ENCODE measurements at regions not wholly inside any gene's neighbourhood (a gene's known extent, or its start where the extent isn't known, plus 50 kb on each side); places are given as distances from the start of the nearest gene placed in this dataset.

DNA sequence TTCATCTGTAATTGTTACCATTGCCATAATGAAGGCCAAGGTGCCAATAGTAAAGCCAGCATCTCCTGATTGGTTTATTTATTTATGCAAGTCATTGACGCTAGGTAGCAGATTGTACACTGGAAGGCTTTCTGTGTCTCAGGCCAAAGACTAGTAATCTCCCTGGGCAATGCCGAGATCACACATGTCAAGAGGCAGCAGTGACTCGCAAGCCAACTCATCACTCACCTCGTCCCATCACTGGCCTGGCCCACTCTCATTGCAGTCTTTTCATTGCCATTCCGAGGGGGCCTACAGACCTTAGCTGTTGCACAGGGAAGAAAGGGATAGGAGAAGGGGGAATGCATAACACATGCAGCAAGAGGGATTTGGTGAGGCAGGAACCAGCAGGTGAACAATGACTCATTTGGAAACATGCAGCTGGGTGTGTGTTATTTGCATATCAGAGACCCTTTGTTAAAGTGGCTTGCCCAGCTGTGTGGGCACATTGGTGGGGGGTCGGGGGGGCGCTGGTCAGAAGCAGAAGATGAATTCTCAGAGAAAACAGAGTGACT, 448.7 kb upstream of the HNRNPA3 start (continued):
- TF ChIP-seq, protein P1, sequence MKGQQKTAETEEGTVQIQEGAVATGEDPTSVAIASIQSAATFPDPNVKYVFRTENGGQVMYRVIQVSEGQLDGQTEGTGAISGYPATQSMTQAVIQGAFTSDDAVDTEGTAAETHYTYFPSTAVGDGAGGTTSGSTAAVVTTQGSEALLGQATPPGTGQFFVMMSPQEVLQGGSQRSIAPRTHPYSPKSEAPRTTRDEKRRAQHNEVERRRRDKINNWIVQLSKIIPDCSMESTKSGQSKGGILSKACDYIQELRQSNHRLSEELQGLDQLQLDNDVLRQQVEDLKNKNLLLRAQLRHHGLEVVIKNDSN (CRISPR knock-in tag; IDR thresholded peaks at IDR 0.05), result no peak
- TF ChIP-seq ZNF138 (CRISPR knock-in tag; conservative IDR thresholded peaks at IDR 0.05), result peak; percentile 75; the same call in 1 of the 2 replicates

DNA sequence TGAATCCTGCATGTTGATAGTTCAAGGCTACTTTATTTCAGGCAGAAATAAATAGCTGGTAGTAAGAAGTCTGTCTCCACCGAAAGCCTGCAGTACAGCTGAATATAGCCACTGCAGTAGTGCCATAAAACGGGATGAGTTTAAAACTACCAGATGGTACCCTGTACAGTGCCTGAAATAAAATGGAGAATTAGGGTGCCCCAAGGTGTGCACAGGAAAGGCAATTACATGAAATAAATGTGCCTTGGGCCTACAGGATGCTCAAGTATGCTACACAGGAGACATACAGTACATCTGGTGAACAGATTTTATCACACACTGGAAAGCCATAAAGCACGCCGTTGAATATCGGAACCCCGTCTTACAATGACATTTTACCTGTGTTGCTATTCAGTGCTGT, 447.7 kb upstream of the HNRNPA3 start:
- ATAC-seq (no peak), DNase-seq (ENCODE audit: low spot score) (no peak)
- POLR2A ChIA-PET, result no interaction called here
- peaks cover 60% of the 10 kb centered on the region for H3K4me1 Mint-ChIP-seq
- peak overlapping the region; percentile 95 for H3K27ac Mint-ChIP-seq
- H3K9me3 Mint-ChIP-seq, result peaks cover 8% of the 10 kb centered on the region; the same call in 1 of the 2 replicates
- H3K4me3 Mint-ChIP-seq, result no peak overlapping the region
- TF ChIP-seq, protein P2, sequence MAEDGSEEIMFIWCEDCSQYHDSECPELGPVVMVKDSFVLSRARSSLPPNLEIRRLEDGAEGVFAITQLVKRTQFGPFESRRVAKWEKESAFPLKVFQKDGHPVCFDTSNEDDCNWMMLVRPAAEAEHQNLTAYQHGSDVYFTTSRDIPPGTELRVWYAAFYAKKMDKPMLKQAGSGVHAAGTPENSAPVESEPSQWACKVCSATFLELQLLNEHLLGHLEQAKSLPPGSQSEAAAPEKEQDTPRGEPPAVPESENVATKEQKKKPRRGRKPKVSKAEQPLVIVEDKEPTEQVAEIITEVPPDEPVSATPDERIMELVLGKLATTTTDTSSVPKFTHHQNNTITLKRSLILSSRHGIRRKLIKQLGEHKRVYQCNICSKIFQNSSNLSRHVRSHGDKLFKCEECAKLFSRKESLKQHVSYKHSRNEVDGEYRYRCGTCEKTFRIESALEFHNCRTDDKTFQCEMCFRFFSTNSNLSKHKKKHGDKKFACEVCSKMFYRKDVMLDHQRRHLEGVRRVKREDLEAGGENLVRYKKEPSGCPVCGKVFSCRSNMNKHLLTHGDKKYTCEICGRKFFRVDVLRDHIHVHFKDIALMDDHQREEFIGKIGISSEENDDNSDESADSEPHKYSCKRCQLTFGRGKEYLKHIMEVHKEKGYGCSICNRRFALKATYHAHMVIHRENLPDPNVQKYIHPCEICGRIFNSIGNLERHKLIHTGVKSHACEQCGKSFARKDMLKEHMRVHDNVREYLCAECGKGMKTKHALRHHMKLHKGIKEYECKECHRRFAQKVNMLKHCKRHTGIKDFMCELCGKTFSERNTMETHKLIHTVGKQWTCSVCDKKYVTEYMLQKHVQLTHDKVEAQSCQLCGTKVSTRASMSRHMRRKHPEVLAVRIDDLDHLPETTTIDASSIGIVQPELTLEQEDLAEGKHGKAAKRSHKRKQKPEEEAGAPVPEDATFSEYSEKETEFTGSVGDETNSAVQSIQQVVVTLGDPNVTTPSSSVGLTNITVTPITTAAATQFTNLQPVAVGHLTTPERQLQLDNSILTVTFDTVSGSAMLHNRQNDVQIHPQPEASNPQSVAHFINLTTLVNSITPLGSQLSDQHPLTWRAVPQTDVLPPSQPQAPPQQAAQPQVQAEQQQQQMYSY (CRISPR knock-in tag; IDR thresholded peaks at IDR 0.05), result no peak
- TF ChIP-seq NFE2L1 (CRISPR knock-in tag; IDR thresholded peaks at IDR 0.05) (no peak), NR2C2 (CRISPR knock-in tag; IDR thresholded peaks at IDR 0.05) (no peak), EMX1 (CRISPR knock-in tag; IDR thresholded peaks at IDR 0.05) (no peak), JAZF1 (CRISPR knock-in tag; IDR thresholded peaks at IDR 0.05) (no peak), NR1H2 (CRISPR knock-in tag; IDR thresholded peaks at IDR 0.05) (no peak), GABPB1 (CRISPR knock-in tag; IDR thresholded peaks at IDR 0.05) (no peak)
- TF ChIP-seq, protein P3, sequence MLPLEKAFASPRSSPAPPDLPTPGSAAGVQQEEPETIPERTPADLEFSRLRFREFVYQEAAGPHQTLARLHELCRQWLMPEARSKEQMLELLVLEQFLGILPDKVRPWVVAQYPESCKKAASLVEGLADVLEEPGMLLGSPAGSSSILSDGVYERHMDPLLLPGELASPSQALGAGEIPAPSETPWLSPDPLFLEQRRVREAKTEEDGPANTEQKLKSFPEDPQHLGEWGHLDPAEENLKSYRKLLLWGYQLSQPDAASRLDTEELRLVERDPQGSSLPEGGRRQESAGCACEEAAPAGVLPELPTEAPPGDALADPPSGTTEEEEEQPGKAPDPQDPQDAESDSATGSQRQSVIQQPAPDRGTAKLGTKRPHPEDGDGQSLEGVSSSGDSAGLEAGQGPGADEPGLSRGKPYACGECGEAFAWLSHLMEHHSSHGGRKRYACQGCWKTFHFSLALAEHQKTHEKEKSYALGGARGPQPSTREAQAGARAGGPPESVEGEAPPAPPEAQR (CRISPR knock-in tag; IDR thresholded peaks at IDR 0.05), result no peak
- TF ChIP-seq, protein P4, sequence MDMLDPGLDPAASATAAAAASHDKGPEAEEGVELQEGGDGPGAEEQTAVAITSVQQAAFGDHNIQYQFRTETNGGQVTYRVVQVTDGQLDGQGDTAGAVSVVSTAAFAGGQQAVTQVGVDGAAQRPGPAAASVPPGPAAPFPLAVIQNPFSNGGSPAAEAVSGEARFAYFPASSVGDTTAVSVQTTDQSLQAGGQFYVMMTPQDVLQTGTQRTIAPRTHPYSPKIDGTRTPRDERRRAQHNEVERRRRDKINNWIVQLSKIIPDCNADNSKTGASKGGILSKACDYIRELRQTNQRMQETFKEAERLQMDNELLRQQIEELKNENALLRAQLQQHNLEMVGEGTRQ (CRISPR knock-in tag; IDR thresholded peaks at IDR 0.05), result no peak
- TF ChIP-seq, protein P5, sequence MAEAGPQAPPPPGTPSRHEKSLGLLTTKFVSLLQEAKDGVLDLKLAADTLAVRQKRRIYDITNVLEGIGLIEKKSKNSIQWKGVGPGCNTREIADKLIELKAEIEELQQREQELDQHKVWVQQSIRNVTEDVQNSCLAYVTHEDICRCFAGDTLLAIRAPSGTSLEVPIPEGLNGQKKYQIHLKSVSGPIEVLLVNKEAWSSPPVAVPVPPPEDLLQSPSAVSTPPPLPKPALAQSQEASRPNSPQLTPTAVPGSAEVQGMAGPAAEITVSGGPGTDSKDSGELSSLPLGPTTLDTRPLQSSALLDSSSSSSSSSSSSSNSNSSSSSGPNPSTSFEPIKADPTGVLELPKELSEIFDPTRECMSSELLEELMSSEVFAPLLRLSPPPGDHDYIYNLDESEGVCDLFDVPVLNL (CRISPR knock-in tag; IDR thresholded peaks at IDR 0.05; ENCODE audit: borderline replicate concordance, low read depth), result no peak
- TF ChIP-seq, protein P6, sequence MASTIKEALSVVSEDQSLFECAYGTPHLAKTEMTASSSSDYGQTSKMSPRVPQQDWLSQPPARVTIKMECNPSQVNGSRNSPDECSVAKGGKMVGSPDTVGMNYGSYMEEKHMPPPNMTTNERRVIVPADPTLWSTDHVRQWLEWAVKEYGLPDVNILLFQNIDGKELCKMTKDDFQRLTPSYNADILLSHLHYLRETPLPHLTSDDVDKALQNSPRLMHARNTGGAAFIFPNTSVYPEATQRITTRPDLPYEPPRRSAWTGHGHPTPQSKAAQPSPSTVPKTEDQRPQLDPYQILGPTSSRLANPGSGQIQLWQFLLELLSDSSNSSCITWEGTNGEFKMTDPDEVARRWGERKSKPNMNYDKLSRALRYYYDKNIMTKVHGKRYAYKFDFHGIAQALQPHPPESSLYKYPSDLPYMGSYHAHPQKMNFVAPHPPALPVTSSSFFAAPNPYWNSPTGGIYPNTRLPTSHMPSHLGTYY (CRISPR knock-in tag; IDR thresholded peaks at IDR 0.05), result no peak
- TF ChIP-seq, protein P7, sequence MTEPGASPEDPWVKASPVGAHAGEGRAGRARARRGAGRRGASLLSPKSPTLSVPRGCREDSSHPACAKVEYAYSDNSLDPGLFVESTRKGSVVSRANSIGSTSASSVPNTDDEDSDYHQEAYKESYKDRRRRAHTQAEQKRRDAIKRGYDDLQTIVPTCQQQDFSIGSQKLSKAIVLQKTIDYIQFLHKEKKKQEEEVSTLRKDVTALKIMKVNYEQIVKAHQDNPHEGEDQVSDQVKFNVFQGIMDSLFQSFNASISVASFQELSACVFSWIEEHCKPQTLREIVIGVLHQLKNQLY (CRISPR knock-in tag; IDR thresholded peaks at IDR 0.05), result no peak
- TF ChIP-seq, protein P8, sequence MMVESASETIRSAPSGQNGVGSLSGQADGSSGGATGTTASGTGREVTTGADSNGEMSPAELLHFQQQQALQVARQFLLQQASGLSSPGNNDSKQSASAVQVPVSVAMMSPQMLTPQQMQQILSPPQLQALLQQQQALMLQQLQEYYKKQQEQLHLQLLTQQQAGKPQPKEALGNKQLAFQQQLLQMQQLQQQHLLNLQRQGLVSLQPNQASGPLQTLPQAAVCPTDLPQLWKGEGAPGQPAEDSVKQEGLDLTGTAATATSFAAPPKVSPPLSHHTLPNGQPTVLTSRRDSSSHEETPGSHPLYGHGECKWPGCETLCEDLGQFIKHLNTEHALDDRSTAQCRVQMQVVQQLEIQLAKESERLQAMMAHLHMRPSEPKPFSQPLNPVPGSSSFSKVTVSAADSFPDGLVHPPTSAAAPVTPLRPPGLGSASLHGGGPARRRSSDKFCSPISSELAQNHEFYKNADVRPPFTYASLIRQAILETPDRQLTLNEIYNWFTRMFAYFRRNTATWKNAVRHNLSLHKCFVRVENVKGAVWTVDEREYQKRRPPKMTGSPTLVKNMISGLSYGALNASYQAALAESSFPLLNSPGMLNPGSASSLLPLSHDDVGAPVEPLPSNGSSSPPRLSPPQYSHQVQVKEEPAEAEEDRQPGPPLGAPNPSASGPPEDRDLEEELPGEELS (CRISPR knock-in tag; IDR thresholded peaks at IDR 0.05), result no peak
- TF ChIP-seq, protein P9, sequence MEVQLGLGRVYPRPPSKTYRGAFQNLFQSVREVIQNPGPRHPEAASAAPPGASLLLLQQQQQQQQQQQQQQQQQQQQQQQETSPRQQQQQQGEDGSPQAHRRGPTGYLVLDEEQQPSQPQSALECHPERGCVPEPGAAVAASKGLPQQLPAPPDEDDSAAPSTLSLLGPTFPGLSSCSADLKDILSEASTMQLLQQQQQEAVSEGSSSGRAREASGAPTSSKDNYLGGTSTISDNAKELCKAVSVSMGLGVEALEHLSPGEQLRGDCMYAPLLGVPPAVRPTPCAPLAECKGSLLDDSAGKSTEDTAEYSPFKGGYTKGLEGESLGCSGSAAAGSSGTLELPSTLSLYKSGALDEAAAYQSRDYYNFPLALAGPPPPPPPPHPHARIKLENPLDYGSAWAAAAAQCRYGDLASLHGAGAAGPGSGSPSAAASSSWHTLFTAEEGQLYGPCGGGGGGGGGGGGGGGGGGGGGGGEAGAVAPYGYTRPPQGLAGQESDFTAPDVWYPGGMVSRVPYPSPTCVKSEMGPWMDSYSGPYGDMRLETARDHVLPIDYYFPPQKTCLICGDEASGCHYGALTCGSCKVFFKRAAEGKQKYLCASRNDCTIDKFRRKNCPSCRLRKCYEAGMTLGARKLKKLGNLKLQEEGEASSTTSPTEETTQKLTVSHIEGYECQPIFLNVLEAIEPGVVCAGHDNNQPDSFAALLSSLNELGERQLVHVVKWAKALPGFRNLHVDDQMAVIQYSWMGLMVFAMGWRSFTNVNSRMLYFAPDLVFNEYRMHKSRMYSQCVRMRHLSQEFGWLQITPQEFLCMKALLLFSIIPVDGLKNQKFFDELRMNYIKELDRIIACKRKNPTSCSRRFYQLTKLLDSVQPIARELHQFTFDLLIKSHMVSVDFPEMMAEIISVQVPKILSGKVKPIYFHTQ (CRISPR knock-in tag; IDR thresholded peaks at IDR 0.05), result no peak
- CTCF ChIA-PET, result interaction anchor here (1.1 to 1.7 kb wide), 5 partner anchors 11 to 384 kb away, joined by 3 to 8 read pairs (median 4); no protein-coding TSS in a partner anchor
- 0 out of 2 replicates have a peak, but pooled peaks cover 2% of the 10 kb centered on the region for H3K36me3 Mint-ChIP-seq
- H3K27me3 Mint-ChIP-seq (ENCODE audit: low read depth), result no peaks in the 10 kb centered on the region; the same call in 1 of the 2 replicates

Data from WTC11 (cell line).